ENCODE measurements at regions not wholly inside any gene's neighbourhood (a gene's known extent, or its start where the extent isn't known, plus 50 kb on each side); places are given as distances from the start of the nearest gene placed in this dataset.

- no peak overlapping the region for H3K27ac ChIP-seq
- peaks cover 0 to 2% of the 10 kb centered on the region in 2 donors for H3K9me3 ChIP-seq
- H3K4me3 ChIP-seq: no peak overlapping the region
- H3K27me3 ChIP-seq: no peaks in the 10 kb centered on the region
- intact Hi-C loops (cut with DNase I; ENCODE audit: low total_unique reads): no loop called here
- no peak for DNase-seq (ENCODE audit: low spot score in 2 of 2)
- H3K36me3 ChIP-seq: no peaks in the 10 kb centered on the region
- no peak for TF ChIP-seq POLR2AphosphoS5 (IDR thresholded peaks at IDR 0.05)
- no peak for TF ChIP-seq POLR2A (IDR thresholded peaks at IDR 0.05)
- no peak for TF ChIP-seq CTCF (IDR thresholded peaks at IDR 0.05)
- no peaks in the 10 kb centered on the region for H3K4me1 ChIP-seq
Measured at GRCh38 chr13:61252213-61252612, 163.4 kb downstream of the PCDH20 start.

- intact Hi-C loops (cut with DNase I; ENCODE audit: low total_unique reads): loop anchor here (5.0 to 10.0 kb wide), 2 partner anchors 600 to 637 kb away; no protein-coding TSS in a partner anchor
- no peaks in the 10 kb centered on the region for H3K27me3 ChIP-seq
- no peak for DNase-seq (ENCODE audit: low spot score in 2 of 2)
- TF ChIP-seq CTCF (IDR thresholded peaks at IDR 0.05) (no peak), POLR2A (IDR thresholded peaks at IDR 0.05) (no peak), POLR2AphosphoS5 (IDR thresholded peaks at IDR 0.05) (no peak)
- H3K4me3 ChIP-seq: no peak overlapping the region
- no peak overlapping the region for H3K27ac ChIP-seq
- H3K4me1 ChIP-seq: no peaks in the 10 kb centered on the region
- no peaks in the 10 kb centered on the region for H3K36me3 ChIP-seq
- peaks cover 0 to 5% of the 10 kb centered on the region in 2 donors for H3K9me3 ChIP-seq
Measured at GRCh38 chr13:61247149-61247936, 168.3 kb downstream of the PCDH20 start.

- DNase-seq (ENCODE audit: low spot score in 2 of 2): no peak
- H3K27me3 ChIP-seq: no peaks in the 10 kb centered on the region
- no peak overlapping the region for H3K4me3 ChIP-seq
- no peaks in the 10 kb centered on the region for H3K36me3 ChIP-seq
- TF ChIP-seq POLR2A (IDR thresholded peaks at IDR 0.05) (no peak), POLR2AphosphoS5 (IDR thresholded peaks at IDR 0.05) (no peak)
- H3K27ac ChIP-seq: no peak overlapping the region
- H3K9me3 ChIP-seq: peaks cover 0 to 5% of the 10 kb centered on the region in 2 donors
- H3K4me1 ChIP-seq: no peaks in the 10 kb centered on the region
- intact Hi-C loops (cut with DNase I; ENCODE audit: low total_unique reads): loop anchor here (5.0 to 10.0 kb wide), 2 partner anchors 599 to 638 kb away; no protein-coding TSS in a partner anchor
Measured at GRCh38 chr13:61246351-61246750, 169.3 kb downstream of the PCDH20 start.

- TF ChIP-seq POLR2AphosphoS5 (IDR thresholded peaks at IDR 0.05) (no peak), CTCF (IDR thresholded peaks at IDR 0.05) (no peak), POLR2A (IDR thresholded peaks at IDR 0.05) (no peak)
- no peak overlapping the region for H3K27ac ChIP-seq
- no peak overlapping the region for H3K4me3 ChIP-seq
- intact Hi-C loops (cut with DNase I; ENCODE audit: low total_unique reads): no loop called here
- no peaks in the 10 kb centered on the region for H3K9me3 ChIP-seq
- H3K36me3 ChIP-seq: no peaks in the 10 kb centered on the region
- no peak for DNase-seq (ENCODE audit: low spot score in 2 of 2)
- H3K27me3 ChIP-seq: peaks cover 0 to 7% of the 10 kb centered on the region in 2 donors
- no peaks in the 10 kb centered on the region for H3K4me1 ChIP-seq
Measured at GRCh38 chr13:61215601-61216000, 200.0 kb downstream of the PCDH20 start.

- DNase-seq (ENCODE audit: low spot score in 2 of 2): no peak
- Histone ChIP-seq H3K27me3 (peaks cover 0 to 7% of the 10 kb centered on the region in 2 donors), H3K27ac (no peak overlapping the region), H3K9me3 (no peaks in the 10 kb centered on the region), H3K4me1 (no peaks in the 10 kb centered on the region), H3K4me3 (no peak overlapping the region), H3K36me3 (no peaks in the 10 kb centered on the region)
- TF ChIP-seq POLR2A (IDR thresholded peaks at IDR 0.05): no peak
- TF ChIP-seq POLR2AphosphoS5 (IDR thresholded peaks at IDR 0.05): no peak
- TF ChIP-seq CTCF (IDR thresholded peaks at IDR 0.05): no peak
- intact Hi-C loops (cut with DNase I; ENCODE audit: low total_unique reads): no loop called here
Measured at GRCh38 chr13:61215116-61215515, 200.5 kb downstream of the PCDH20 start.

Measured in breast epithelium (tissue), 4 donors.